ENCODE measurements at regions not wholly inside any gene's neighbourhood (a gene's known extent, or its start where the extent isn't known, plus 50 kb on each side); places are given as distances from the start of the nearest gene placed in this dataset.

GRCh38 chr4:122305853-122306252 lies 73.0 kb upstream of the ADAD1 start:
- no peak for TF ChIP-seq CTCF (IDR thresholded peaks at IDR 0.05 in 8 of 11, conservative IDR thresholded peaks at IDR 0.05 in 3 of 11)
- no peak for TF ChIP-seq POLR2A (IDR thresholded peaks at IDR 0.05)

Measured in spleen (tissue), 7 donors.